GM10266 (cell line): ENCODE measurements at regions not wholly inside any gene's neighbourhood (a gene's known extent, or its start where the extent isn't known, plus 50 kb on each side); places are given as distances from the start of the nearest gene placed in this dataset.

Experiments
- DNase-seq: peaks from one replicate; pipeline ENCODE4 v3.0.0; 2012; ENCODE audit errors: extremely low spot score
- TF ChIP-seq, protein P1 (sequence below): IDR thresholded peaks from 2 replicates; pipeline ENCODE4 v1.5.1; 2012; ENCODE audit warnings: mild to moderate bottlenecking, low read depth; ENCODE audit not compliant: control insufficient read depth, insufficient read depth; ENCODE audit errors: missing control alignments

DNA sequence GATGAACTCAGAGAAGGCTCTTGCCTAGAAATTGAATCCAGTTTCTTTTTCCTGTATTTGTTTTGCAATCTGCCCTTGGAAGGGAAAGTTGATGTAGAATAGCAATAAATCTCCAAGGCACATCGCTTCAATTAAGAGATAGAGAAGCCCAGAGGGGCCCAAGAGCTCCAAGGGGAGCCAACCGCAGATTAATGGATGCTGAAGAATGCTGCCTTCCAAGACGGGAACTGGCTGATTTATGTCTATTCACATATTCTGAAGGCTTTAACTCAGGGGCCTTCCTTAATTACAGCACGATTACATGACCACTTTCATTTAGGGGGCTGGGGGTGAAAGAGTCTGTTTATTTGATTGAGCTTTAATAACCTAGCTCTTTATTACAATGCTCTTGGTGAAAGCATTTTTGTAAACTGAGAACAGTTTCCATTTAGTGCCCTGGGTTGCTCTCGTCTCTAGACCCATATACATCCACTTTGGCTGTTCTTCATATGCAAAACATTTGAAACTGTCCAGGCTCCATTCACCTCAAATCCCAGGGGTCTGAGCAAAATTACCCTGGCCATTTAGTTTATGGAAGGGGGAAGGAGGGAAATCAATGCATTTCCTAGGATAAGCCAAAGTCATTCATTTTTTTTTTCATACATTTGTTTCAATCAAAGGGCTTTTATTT, 87.4 kb upstream of the CLDN14 start:
- TF ChIP-seq, protein P1, sequence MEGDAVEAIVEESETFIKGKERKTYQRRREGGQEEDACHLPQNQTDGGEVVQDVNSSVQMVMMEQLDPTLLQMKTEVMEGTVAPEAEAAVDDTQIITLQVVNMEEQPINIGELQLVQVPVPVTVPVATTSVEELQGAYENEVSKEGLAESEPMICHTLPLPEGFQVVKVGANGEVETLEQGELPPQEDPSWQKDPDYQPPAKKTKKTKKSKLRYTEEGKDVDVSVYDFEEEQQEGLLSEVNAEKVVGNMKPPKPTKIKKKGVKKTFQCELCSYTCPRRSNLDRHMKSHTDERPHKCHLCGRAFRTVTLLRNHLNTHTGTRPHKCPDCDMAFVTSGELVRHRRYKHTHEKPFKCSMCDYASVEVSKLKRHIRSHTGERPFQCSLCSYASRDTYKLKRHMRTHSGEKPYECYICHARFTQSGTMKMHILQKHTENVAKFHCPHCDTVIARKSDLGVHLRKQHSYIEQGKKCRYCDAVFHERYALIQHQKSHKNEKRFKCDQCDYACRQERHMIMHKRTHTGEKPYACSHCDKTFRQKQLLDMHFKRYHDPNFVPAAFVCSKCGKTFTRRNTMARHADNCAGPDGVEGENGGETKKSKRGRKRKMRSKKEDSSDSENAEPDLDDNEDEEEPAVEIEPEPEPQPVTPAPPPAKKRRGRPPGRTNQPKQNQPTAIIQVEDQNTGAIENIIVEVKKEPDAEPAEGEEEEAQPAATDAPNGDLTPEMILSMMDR = no peak
- no peak for DNase-seq

DNA sequence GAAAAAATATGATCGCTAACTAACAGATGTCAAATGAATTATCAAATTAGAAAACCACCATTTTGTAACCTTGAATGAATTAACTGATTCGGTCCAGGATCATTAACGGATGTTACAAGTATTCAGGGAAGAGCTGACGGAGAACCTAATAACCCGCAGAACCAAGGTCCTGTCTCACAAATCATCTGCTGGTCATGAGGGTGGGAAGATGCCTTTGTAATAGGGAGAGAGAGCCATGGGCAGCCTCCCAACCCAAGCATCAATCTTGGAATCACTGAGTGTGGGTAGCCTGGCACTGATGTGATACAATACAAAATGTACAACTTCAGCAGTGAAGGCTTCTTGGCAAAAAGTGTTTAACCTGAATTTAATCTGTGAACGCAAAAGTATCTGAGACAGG, 89.6 kb upstream of the CLDN14 start:
- no peak for DNase-seq
- TF ChIP-seq, protein P1 = no peak

DNA sequence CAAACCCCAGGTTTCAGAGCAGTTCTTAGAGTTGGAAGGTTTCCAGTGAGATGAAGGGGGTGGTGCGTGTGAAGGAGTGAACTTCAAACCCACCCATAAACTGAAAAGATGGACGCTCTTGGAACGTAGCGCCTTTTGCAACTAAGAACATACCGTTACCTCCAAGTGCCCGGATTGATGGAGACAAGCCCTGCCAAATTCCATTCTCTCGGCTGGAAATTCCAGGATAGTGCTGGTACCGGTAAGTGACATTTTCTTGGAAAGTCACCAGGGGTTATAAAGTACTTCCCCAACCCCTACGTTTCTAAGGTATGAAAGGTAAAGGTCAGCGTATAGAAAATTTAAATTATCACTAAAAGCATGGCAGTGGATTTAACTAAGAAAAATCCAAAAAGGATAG, 91.6 kb upstream of the CLDN14 start:
- no peak for DNase-seq
- TF ChIP-seq, protein P1 = no peak

DNA sequence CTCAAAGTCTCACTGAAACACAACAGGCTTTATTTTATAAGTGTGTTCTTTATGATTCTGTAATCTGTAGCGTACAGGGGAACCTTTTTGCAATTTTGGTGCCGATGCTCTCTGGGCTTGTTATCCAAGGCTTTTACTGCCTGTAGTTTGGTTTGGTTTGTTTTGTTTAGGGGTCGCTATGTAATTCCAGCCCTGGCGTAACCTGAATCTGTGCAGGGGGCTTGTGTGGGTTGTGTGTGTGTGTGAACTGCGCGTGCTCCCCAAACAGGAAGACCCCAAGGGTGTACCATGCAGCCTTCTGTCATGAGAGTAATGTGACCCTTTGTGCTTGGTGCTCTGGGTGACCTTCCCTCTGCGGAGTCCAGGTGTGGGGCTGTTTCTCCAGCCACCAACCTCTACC, 92.1 kb upstream of the CLDN14 start:
- TF ChIP-seq, protein P1 = no peak
- no peak for DNase-seq

DNA sequence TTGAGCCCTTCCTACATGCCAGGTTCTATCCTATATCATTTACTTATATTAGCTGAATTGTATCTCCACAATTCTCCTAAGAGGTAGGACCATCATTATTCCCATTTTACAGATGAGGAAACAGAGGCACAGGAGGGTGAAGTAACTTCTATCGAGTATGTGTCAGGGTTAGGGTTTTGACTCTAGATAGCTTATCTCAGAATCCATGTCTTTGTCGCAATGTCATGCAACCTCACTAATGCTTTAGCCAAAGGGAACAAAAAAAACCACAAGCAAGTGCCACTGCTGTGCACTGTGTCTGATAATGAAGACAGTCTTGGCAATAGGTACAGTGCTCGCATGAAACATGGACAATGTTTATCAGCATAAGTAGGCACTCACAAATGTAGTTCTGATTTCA, 95.4 kb upstream of the CLDN14 start:
- DNase-seq = no peak
- TF ChIP-seq, protein P1 = no peak

DNA sequence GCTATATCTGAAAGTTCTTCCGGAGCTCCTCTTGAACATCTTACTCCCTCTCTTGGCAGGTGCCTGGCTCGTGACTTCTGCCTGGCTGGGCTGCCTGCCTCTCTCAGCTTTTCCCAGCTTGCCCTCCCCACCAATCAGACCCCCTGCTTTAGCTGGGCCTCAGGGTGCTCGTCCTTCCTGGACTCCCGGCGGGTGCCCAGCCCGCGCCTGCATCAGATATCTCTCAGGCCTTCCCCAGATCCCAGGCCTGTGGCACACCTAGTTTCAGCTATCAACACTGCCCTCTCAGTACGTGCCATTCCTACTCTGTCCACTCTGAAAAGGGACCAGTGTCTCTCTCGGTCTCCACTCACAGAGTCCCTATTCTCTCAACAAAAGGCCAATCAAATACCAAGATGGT, 96.5 kb upstream of the CLDN14 start:
- DNase-seq = no peak
- TF ChIP-seq, protein P1 = no peak

DNA sequence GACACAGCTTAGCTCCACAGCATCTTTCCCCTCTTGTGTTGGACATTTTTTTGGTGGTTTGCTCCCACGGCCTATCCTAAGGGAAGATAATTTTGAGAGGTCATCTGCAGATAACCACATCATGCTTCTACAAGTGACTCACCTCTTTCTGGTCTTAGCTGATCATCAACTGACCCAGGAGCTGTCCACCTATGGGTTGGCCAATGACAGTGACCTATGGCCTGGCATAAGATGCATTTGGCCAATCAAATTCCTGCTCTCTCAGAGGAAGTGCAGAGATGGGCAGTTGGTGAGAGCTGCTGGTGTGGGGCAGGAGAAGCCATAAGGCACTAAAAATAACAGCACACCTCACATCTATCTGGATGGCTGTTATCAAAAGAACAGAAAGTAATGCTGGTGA, 100.0 kb upstream of the CLDN14 start:
- TF ChIP-seq, protein P1 = no peak
- no peak for DNase-seq
